Osteocyte (in vitro differentiated cells): ENCODE measurements at regions not wholly inside any gene's neighbourhood (a gene's known extent, or its start where the extent isn't known, plus 50 kb on each side); places are given as distances from the start of the nearest gene placed in this dataset.
"Not testable (repeated sequence)": the region's sequence is repeated elsewhere in the genome, so short reads cannot be mapped to it uniquely, and the experiment has no call there.

Source experiments
- DNase-seq: peaks from one replicate; pipeline ENCODE4 v3.0.0; 2021; ENCODE audit warnings: mixed read lengths; ENCODE audit not compliant: unreplicated experiment; ENCODE audit errors: extremely low spot score
- H3K27ac Mint-ChIP-seq: one replicate; pipeline ENCODE4 v1.8.0; 2021; ENCODE audit warnings: mild to moderate bottlenecking, mixed read lengths; ENCODE audit not compliant: unreplicated experiment
- H3K27me3 Mint-ChIP-seq: one replicate; pipeline ENCODE4 v1.8.0; 2021; ENCODE audit warnings: mixed read lengths; ENCODE audit not compliant: unreplicated experiment
- H3K36me3 Mint-ChIP-seq: one replicate; pipeline ENCODE4 v1.8.0; 2021; ENCODE audit warnings: mixed read lengths; ENCODE audit not compliant: unreplicated experiment
- H3K4me1 Mint-ChIP-seq: one replicate; pipeline ENCODE4 v1.8.0; 2021; ENCODE audit warnings: mixed read lengths; ENCODE audit not compliant: unreplicated experiment
- H3K4me3 Mint-ChIP-seq: one replicate; pipeline ENCODE4 v1.8.0; 2021; ENCODE audit warnings: mild to moderate bottlenecking, moderate library complexity, mixed read lengths; ENCODE audit not compliant: unreplicated experiment
- H3K9me3 Mint-ChIP-seq: one replicate; pipeline ENCODE4 v1.8.0; 2021; ENCODE audit warnings: mixed read lengths; ENCODE audit not compliant: unreplicated experiment
- CTCF ChIP-seq: fragments of 200-600 bp; sonication (generic); IDR thresholded peaks from 2 replicates; pipeline ENCODE4 v1.5.0; 2021; ENCODE audit warnings: antibody characterized with exemption, mild to moderate bottlenecking, moderate library complexity

DNA sequence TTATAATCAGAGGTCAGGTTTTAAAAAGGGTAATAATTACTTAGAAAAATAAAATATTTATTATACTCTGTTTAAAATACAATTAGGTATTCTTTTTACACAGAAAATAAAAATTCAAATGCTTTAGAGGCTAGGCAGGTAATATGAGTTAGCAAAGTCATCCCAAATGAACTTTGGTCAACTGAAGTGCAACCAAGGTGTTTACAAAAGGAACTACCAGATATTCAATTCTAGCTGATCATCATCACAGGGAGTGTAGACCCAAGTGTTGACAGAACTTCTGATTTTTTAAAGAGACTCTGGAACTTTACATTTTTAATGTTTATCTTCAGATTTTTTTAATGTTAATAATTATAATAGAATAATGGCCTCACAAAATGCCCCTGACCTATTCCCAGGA, 59.3 kb upstream of the COL5A2 start:
- no peaks in the 10 kb centered on the region for H3K9me3 Mint-ChIP-seq
- H3K4me1 Mint-ChIP-seq, result peaks cover 2% of the 10 kb centered on the region
- H3K4me3 Mint-ChIP-seq, result no peak overlapping the region
- no peak for TF ChIP-seq CTCF
- DNase-seq, result no peak
- no peak overlapping the region for H3K27ac Mint-ChIP-seq
- no peaks in the 10 kb centered on the region for H3K27me3 Mint-ChIP-seq
- H3K36me3 Mint-ChIP-seq, result peaks cover 4% of the 10 kb centered on the region

DNA sequence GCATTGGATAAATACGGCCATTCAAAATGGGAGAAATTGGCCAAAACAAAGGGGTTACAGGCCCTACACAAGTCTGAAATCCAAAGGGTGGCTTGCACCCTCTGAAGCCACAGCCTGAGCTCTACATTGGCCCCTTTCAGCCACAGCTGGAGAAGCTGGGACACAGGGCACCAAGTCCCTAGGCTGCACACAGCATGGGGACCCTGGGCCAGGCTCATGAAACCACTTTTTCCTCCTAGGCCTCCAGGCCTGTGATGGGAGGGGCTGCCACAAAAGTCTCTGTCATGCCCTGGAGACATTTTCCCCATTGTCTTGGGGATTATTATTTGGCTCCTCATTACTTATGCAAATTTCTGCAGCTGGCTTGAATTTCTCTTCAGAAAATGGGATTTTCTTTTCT, 64.3 kb upstream of the COL5A2 start:
- peaks cover 19% of the 10 kb centered on the region for H3K4me1 Mint-ChIP-seq
- H3K4me3 Mint-ChIP-seq, DNase-seq, H3K27me3 Mint-ChIP-seq, H3K27ac Mint-ChIP-seq, H3K36me3 Mint-ChIP-seq, H3K9me3 Mint-ChIP-seq: not testable (repeated sequence)

GRCh38 chr2:189247276-189247675, 67.7 kb upstream of the COL5A2 start:
- TF ChIP-seq CTCF, result no peak
- no peak overlapping the region for H3K4me3 Mint-ChIP-seq
- H3K27me3 Mint-ChIP-seq, result no peaks in the 10 kb centered on the region
- peaks cover 8% of the 10 kb centered on the region for H3K36me3 Mint-ChIP-seq
- H3K27ac Mint-ChIP-seq, result no peak overlapping the region
- no peak for DNase-seq
- peaks cover 15% of the 10 kb centered on the region for H3K9me3 Mint-ChIP-seq
- H3K4me1 Mint-ChIP-seq, result peaks cover 31% of the 10 kb centered on the region

DNA sequence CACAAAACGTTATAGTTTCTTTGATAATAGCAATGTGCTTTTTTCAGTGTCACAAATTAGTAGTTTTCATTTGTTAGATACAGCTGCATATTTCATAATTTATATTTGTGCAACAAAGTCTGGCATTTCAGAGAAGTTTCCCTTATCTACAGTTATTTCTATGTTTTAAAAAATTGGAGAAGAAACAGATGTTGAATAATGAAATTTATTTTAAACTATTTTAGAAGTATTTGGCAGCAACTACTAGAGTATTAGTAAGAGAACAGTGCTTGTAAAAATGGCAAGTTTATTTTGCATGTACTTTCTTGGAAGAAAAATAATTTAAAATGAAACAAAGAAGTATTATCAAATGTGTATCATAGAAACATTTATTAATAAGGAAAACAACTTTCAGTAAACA, 68.6 kb upstream of the COL5A2 start:
- DNase-seq, result no peak
- H3K4me1 Mint-ChIP-seq, result peaks cover 31% of the 10 kb centered on the region
- no peak for TF ChIP-seq CTCF

DNA sequence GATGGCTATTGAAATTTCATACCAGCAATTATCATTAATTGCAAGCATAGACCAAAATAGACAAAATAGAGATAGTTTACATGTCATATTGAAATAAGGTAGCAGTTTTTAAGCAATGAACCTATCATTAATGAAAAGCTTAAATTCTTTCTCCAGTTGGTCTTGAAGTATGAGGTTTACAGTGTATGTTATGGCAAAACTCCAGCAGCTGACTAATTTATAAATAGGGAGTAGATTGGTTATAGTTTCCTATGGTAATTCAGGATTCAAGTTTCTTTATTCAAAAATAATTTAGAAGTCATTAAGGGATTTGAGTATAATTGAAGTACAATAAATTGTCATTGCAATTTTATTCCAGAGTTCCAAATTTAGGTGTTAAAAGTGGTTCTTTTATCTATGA, 69.6 kb upstream of the COL5A2 start:
- H3K4me1 Mint-ChIP-seq, result peaks cover 39% of the 10 kb centered on the region
- H3K36me3 Mint-ChIP-seq, result peaks cover 2% of the 10 kb centered on the region
- no peak overlapping the region for H3K4me3 Mint-ChIP-seq
- no peak for DNase-seq
- no peak for TF ChIP-seq CTCF
- no peaks in the 10 kb centered on the region for H3K27me3 Mint-ChIP-seq
- H3K27ac Mint-ChIP-seq, result no peak overlapping the region
- H3K9me3 Mint-ChIP-seq, result peaks cover 13% of the 10 kb centered on the region

More for the DNA sequence above, 68.6 kb upstream of the COL5A2 start:
- H3K27ac Mint-ChIP-seq, result no peak overlapping the region
- no peak overlapping the region for H3K4me3 Mint-ChIP-seq
- H3K36me3 Mint-ChIP-seq, result peaks cover 6% of the 10 kb centered on the region
- peaks cover 15% of the 10 kb centered on the region for H3K9me3 Mint-ChIP-seq
- H3K27me3 Mint-ChIP-seq, result no peaks in the 10 kb centered on the region

- H3K27me3 Mint-ChIP-seq, result no peaks in the 10 kb centered on the region
- DNase-seq, result no peak
- H3K27ac Mint-ChIP-seq, result no peak overlapping the region
- no peak overlapping the region for H3K4me3 Mint-ChIP-seq
- peaks cover 6% of the 10 kb centered on the region for H3K9me3 Mint-ChIP-seq
- peaks cover 47% of the 10 kb centered on the region for H3K4me1 Mint-ChIP-seq
- TF ChIP-seq CTCF, result no peak
- no peaks in the 10 kb centered on the region for H3K36me3 Mint-ChIP-seq
These were observed 70.3 kb upstream of the COL5A2 start for GRCh38 chr2:189249901-189250300.
